ENCODE measurements at regions not wholly inside any gene's neighbourhood (a gene's known extent, or its start where the extent isn't known, plus 50 kb on each side); places are given as distances from the start of the nearest gene placed in this dataset.

GRCh38 chr16:80208015-80208414 lies 332.8 kb upstream of the DYNLRB2 start:
- DNase-seq (ENCODE audit: low read depth) = no peak
- POLR2A ChIA-PET = no interaction called here
- Histone ChIP-seq H3K4me3 (ENCODE audit: low read depth, low read length) (no peak overlapping the region), H3K36me3 (ENCODE audit: control insufficient read depth, insufficient read depth, low read length) (no peaks in the 10 kb centered on the region), H3K27me3 (ENCODE audit: control insufficient read depth, insufficient read depth, low read length) (no peaks in the 10 kb centered on the region)
- CTCF ChIA-PET = no interaction called here
- no peak for TF ChIP-seq CTCF (IDR thresholded peaks at IDR 0.05; ENCODE audit: insufficient read depth, low read depth, low read length)

- POLR2A ChIA-PET = no interaction called here
Observed at GRCh38 chr16:80203821-80204220, 337.0 kb upstream of the DYNLRB2 start.

GRCh38 chr16:80202831-80203413 lies 337.9 kb upstream of the DYNLRB2 start:
- TF ChIP-seq CTCF (IDR thresholded peaks at IDR 0.05; ENCODE audit: insufficient read depth, low read depth, low read length) = no peak
- no peaks in the 10 kb centered on the region for H3K36me3 ChIP-seq (ENCODE audit: control insufficient read depth, insufficient read depth, low read length)
- H3K27me3 ChIP-seq (ENCODE audit: control insufficient read depth, insufficient read depth, low read length) = no peaks in the 10 kb centered on the region
- H3K4me3 ChIP-seq (ENCODE audit: low read depth, low read length) = no peak overlapping the region
- CTCF ChIA-PET = interaction anchor here (1.1 kb wide), 1 partner anchor 11 kb away, joined by 3 read pairs; no protein-coding TSS in a partner anchor
- DNase-seq (ENCODE audit: low read depth) = no peak
- POLR2A ChIA-PET = no interaction called here

More at GRCh38 chr16:80203821-80204220, 337.0 kb upstream of the DYNLRB2 start:
- Histone ChIP-seq H3K4me3 (ENCODE audit: low read depth, low read length) (no peak overlapping the region), H3K36me3 (ENCODE audit: control insufficient read depth, insufficient read depth, low read length) (no peaks in the 10 kb centered on the region), H3K27me3 (ENCODE audit: control insufficient read depth, insufficient read depth, low read length) (no peaks in the 10 kb centered on the region)
- no peak for TF ChIP-seq CTCF (IDR thresholded peaks at IDR 0.05; ENCODE audit: insufficient read depth, low read depth, low read length)
- no peak for DNase-seq (ENCODE audit: low read depth)
- CTCF ChIA-PET = no interaction called here

GRCh38 chr16:80200079-80200478 lies 340.7 kb upstream of the DYNLRB2 start:
- ChIA-PET POLR2A (no interaction called here), CTCF (interaction anchor here (1.3 to 2.1 kb wide), 2 partner anchors 9 to 10 kb away, joined by 4 to 7 read pairs; no protein-coding TSS in a partner anchor)
- no peak for DNase-seq (ENCODE audit: low read depth)
- Histone ChIP-seq H3K36me3 (ENCODE audit: control insufficient read depth, insufficient read depth, low read length) (no peaks in the 10 kb centered on the region), H3K4me3 (ENCODE audit: low read depth, low read length) (no peak overlapping the region), H3K27me3 (ENCODE audit: control insufficient read depth, insufficient read depth, low read length) (no peaks in the 10 kb centered on the region)
- no peak for TF ChIP-seq CTCF (IDR thresholded peaks at IDR 0.05; ENCODE audit: insufficient read depth, low read depth, low read length)

- Histone ChIP-seq H3K4me3 (ENCODE audit: low read depth, low read length) (no peak overlapping the region), H3K36me3 (ENCODE audit: control insufficient read depth, insufficient read depth, low read length) (no peaks in the 10 kb centered on the region), H3K27me3 (ENCODE audit: control insufficient read depth, insufficient read depth, low read length) (no peaks in the 10 kb centered on the region)
- no peak for TF ChIP-seq CTCF (IDR thresholded peaks at IDR 0.05; ENCODE audit: insufficient read depth, low read depth, low read length)
- no peak for DNase-seq (ENCODE audit: low read depth)
- POLR2A ChIA-PET = no interaction called here
- CTCF ChIA-PET = interaction anchor here (1.3 to 2.1 kb wide), 2 partner anchors 9 kb away, joined by 4 to 7 read pairs; no protein-coding TSS in a partner anchor
Observed at GRCh38 chr16:80199614-80200013, 341.2 kb upstream of the DYNLRB2 start.

All from BJ (cell line).